ENCODE measurements at regions not wholly inside any gene's neighbourhood (a gene's known extent, or its start where the extent isn't known, plus 50 kb on each side); places are given as distances from the start of the nearest gene placed in this dataset.

- TF ChIP-seq POLR2AphosphoS5 (IDR thresholded peaks at IDR 0.05; ENCODE audit: low read depth) (no peak), CTCF (IDR thresholded peaks at IDR 0.05; ENCODE audit: insufficient read depth, low read length) (no peak), REST (IDR thresholded peaks at IDR 0.05; ENCODE audit: insufficient replicate concordance, low read depth) (no peak), SPI1 (IDR thresholded peaks at IDR 0.05; ENCODE audit: borderline replicate concordance, low read depth) (no peak), GABPA (IDR thresholded peaks at IDR 0.05; ENCODE audit: low read depth) (no peak)
Measured at GRCh38 chr1:198845851-198846250, 207.0 kb downstream of the PTPRC start.

Data from HL-60 (cell line).